Endothelial cell of umbilical vein (primary cell): ENCODE measurements at regions not wholly inside any gene's neighbourhood (a gene's known extent, or its start where the extent isn't known, plus 50 kb on each side); places are given as distances from the start of the nearest gene placed in this dataset.

Experiments
- BruUV-seq: library from RNA; stranded (reverse); fragments of 400-500 nt; replicated peaks from 2 replicates; lab custom pipeline; 2021; lab: Mats Ljungman, UMichigan
- CTCF ChIA-PET: fragments of 300-600, 350-600 bp; sonication (Branson Sonifier 250); formaldehyde crosslinking; loops from one replicate; lab custom pipeline; 2021; ENCODE audit warnings: antibody characterized with exemption, inconsistent platforms; lab: Charles Lee
- POLR2A ChIA-PET: fragments of 300-600, 350-600 bp; sonication (Branson Sonifier 250); formaldehyde crosslinking; loops from one replicate; lab custom pipeline; 2021; ENCODE audit warnings: antibody characterized with exemption, inconsistent platforms; lab: Charles Lee
- DNase-seq: peaks from one replicate; pipeline ENCODE4 v3.0.0-alpha.2; 2011; ENCODE audit warnings: low read depth, low spot score
- FAIRE-seq: peaks from 2 replicates; lab custom pipeline; 2011; peaks lifted over from hg19 to GRCh38; lab: Jason Lieb, UNC
- H2AFZ ChIP-seq: 2 replicates; pipeline ENCODE4 v1.6.0; 2012; ENCODE audit warnings: low read depth, low read length, control low read depth, inconsistent platforms
- H3K27ac ChIP-seq: 2 replicates; pipeline ENCODE4 v1.5.1; 2011; ENCODE audit warnings: low read depth, mild to moderate bottlenecking, control low read depth, low read length, moderate library complexity; ENCODE audit not compliant: insufficient read depth
- H3K27me3 ChIP-seq, 2 experiments: 2 replicates each; pipeline versions ENCODE4 v1.6.0 to v1.6.1; 2011; ENCODE audit warnings: low read length in 2 of 2, mixed read lengths in 1 of 2; ENCODE audit not compliant: control insufficient read depth in 2 of 2, insufficient read depth in 2 of 2
- H3K36me3 ChIP-seq, 2 experiments: 2 replicates in 1 of 2; 3 replicates in 1 of 2; pipeline ENCODE4 v1.5.1; 2011; ENCODE audit warnings: low read length in 2 of 2, mild to moderate bottlenecking in 1 of 2, moderate library complexity in 1 of 2; ENCODE audit not compliant: control insufficient read depth in 2 of 2, insufficient read depth in 2 of 2; ENCODE audit errors: extremely low read depth in 1 of 2
- H3K4me1 ChIP-seq: 3 replicates; pipeline ENCODE4 v1.5.1; 2011; ENCODE audit warnings: mild to moderate bottlenecking, low read length; ENCODE audit not compliant: control insufficient read depth, insufficient read depth; ENCODE audit errors: extremely low read depth
- H3K4me2 ChIP-seq: 2 replicates; pipeline ENCODE4 v1.6.1; 2011; ENCODE audit warnings: low read length, control low read depth, mixed read lengths; ENCODE audit not compliant: insufficient read depth
- H3K4me3 ChIP-seq, 3 experiments: fragments of 200-600 bp in 1 of 3; sonication (generic), shearing (Covaris generic) in 1 of 3; replicated peaks in 1 of 3; 2 replicates each; pipeline ENCODE4 v1.5.1; 2011 to 2016; ENCODE audit warnings: control low read depth in 3 of 3, low read length in 3 of 3, mild to moderate bottlenecking in 2 of 3, inconsistent platforms in 1 of 3, low read depth in 1 of 3, moderate library complexity in 1 of 3; ENCODE audit not compliant: insufficient read depth in 1 of 3
- H3K79me2 ChIP-seq: 2 replicates; pipeline ENCODE4 v1.6.0; 2012; ENCODE audit warnings: low read length, inconsistent platforms; ENCODE audit not compliant: control insufficient read depth, insufficient read depth
- H3K9ac ChIP-seq: replicated peaks from 2 replicates; pipeline ENCODE3; 2011; ENCODE audit warnings: low read length, control low read depth; ENCODE audit not compliant: insufficient read depth; ENCODE audit errors: extremely low read depth
- H3K9me1 ChIP-seq: replicated peaks from 3 replicates; pipeline ENCODE4 v1.6.0; 2011; ENCODE audit warnings: mild to moderate bottlenecking, low read length; ENCODE audit not compliant: control insufficient read depth, insufficient read depth; ENCODE audit errors: extremely low read depth
- H3K9me3 ChIP-seq: replicated peaks from 2 replicates; pipeline ENCODE4 v1.5.1; 2012; ENCODE audit warnings: low read length, inconsistent platforms; ENCODE audit not compliant: control insufficient read depth, insufficient read depth
- H4K20me1 ChIP-seq: replicated peaks from 2 replicates; pipeline ENCODE3; 2011; ENCODE audit warnings: mild to moderate bottlenecking, low read length; ENCODE audit not compliant: control insufficient read depth, insufficient read depth; ENCODE audit errors: extremely low read depth
- CTCF ChIP-seq, 2 donors: IDR thresholded peaks; 1 replicate in 1 of 2; 2 replicates in 1 of 2; pipeline ENCODE4 v1.5.1; 2011; ENCODE audit warnings: low read length in 2 of 2, mild to moderate bottlenecking in 2 of 2, moderate library complexity in 2 of 2, control low read depth in 1 of 2, inconsistent platforms in 1 of 2, low read depth in 1 of 2; ENCODE audit not compliant: insufficient read depth in 1 of 2; ENCODE audit errors: extremely low read depth in 1 of 2
- EZH2 ChIP-seq: IDR thresholded peaks from 2 replicates; pipeline ENCODE4 v1.6.1; 2012; ENCODE audit warnings: borderline replicate concordance, low read depth, mild to moderate bottlenecking, moderate library complexity, low read length, inconsistent platforms; ENCODE audit not compliant: severe bottlenecking
- FOS ChIP-seq: IDR thresholded peaks from 2 replicates; pipeline ENCODE4 v1.6.1; 2011; ENCODE audit warnings: mild to moderate bottlenecking, low read length, moderate library complexity, borderline replicate concordance; ENCODE audit not compliant: insufficient read depth
- GATA2 ChIP-seq: IDR thresholded peaks from 2 replicates; pipeline ENCODE4 v1.7.0; 2011; ENCODE audit warnings: low read depth, mild to moderate bottlenecking, moderate library complexity, mixed read lengths, low read length; ENCODE audit not compliant: insufficient read length, insufficient read depth
- JUN ChIP-seq: IDR thresholded peaks from 2 replicates; pipeline ENCODE4 v1.6.1; 2011; ENCODE audit warnings: borderline replicate concordance, low read depth; ENCODE audit not compliant: insufficient read length, insufficient read depth
- MYC ChIP-seq: IDR thresholded peaks from one replicate; pipeline ENCODE4 v1.6.1; 2011; ENCODE audit warnings: mild to moderate bottlenecking, low read depth, low read length
- POLR2A ChIP-seq: IDR thresholded peaks from 2 replicates; pipeline ENCODE4 v1.6.1; 2012; ENCODE audit warnings: low read depth, mild to moderate bottlenecking, control low read depth, low read length
- POLR2AphosphoS5 ChIP-seq: IDR thresholded peaks from 2 replicates; pipeline ENCODE4 v1.6.1; 2012; ENCODE audit warnings: low read depth, mild to moderate bottlenecking, control low read depth, low read length, moderate library complexity; ENCODE audit not compliant: insufficient read depth
- dilution Hi-C: fragments of 300-500 bp; cut with MboI; formaldehyde crosslinking; loops from one replicate; pipeline ENCODE4 v1.15.0; 2019; ENCODE audit warnings: low sequenced_read_pairs; ENCODE audit not compliant: extremely low pct_ligation_motif_present
- intact Hi-C: fragments of 100-400 bp; cut with micrococcal nuclease; formaldehyde crosslinking; loops from one replicate; pipeline ENCODE4 v1.10.0; 2022
- TF ChIP-seq, protein P1 (sequence below): IDR thresholded peaks from 2 replicates; pipeline ENCODE4 v1.6.1; 2011; ENCODE audit not compliant: insufficient read depth, insufficient read length

DNA sequence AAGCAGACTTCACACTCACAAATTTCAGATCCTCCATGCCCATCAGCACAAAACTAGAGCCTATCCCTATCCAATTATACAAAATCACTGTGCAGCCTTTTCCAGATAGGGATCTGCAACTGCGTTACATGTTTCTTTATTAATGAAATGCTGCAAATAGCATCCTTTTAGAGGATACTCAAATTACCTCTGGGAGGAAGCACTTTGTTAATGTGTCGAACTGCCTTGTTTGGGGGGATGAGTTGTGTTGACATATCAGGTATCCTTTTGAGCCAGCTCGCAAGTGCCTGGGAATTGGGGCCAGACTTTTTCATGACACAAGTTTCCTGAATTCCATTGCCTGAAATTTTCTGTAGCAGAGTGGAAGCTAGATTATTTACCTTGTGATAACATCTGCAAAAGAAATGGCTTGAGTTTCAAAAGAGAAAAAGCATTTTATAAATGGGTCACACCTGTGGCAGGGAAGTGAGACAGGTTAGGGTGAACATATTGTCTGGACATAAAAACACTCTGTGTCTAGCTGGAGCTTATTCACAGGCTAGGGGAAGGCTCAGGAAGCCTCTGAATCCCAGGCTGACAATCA lies 299.1 kb upstream of the MTNR1B start:
- intact Hi-C loops = no loop called here
- Histone ChIP-seq H3K4me2 (no peak overlapping the region), H3K36me3 (no peaks in the 10 kb centered on the region), H3K27me3 (no peaks in the 10 kb centered on the region), H3K4me3 (no peak overlapping the region), H3K27ac (no peak overlapping the region), H3K9me1 (no peaks in the 10 kb centered on the region), H3K4me1 (no peaks in the 10 kb centered on the region), H3K9ac (no peak overlapping the region), H4K20me1 (no peaks in the 10 kb centered on the region), H2AFZ (no peak overlapping the region), H3K79me2 (no peaks in the 10 kb centered on the region), H3K9me3 (peaks cover 6% of the 10 kb centered on the region)
- TF ChIP-seq CTCF (IDR thresholded peaks at IDR 0.05; ENCODE audit: extremely low read depth in 1 of 2, insufficient read depth in 1 of 2, low read depth in 1 of 2, low read length in 2 of 2) (no peak), MYC (no peak), GATA2 (no peak), FOS (no peak), POLR2AphosphoS5 (no peak), EZH2 (no peak), POLR2A (no peak), JUN (no peak)
- TF ChIP-seq, protein P1, sequence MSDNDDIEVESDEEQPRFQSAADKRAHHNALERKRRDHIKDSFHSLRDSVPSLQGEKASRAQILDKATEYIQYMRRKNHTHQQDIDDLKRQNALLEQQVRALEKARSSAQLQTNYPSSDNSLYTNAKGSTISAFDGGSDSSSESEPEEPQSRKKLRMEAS = no peak
- ChIA-PET CTCF (no interaction called here), POLR2A (no interaction called here)
- BruUV-seq = no TSS peak
- dilution Hi-C loops = no loop called here
- DNase-seq (no peak), FAIRE-seq (no peak)
